ENCODE measurements at regions not wholly inside any gene's neighbourhood (a gene's known extent, or its start where the extent isn't known, plus 50 kb on each side); places are given as distances from the start of the nearest gene placed in this dataset.
"Not testable (repeated sequence)": the region's sequence is repeated elsewhere in the genome, so short reads cannot be mapped to it uniquely, and the experiment has no call there.

- H3K4me3 ChIP-seq (ENCODE audit: low read length in 2 of 2); CTCF ChIA-PET (ENCODE audit: partially characterized antibody); H3K4me1 ChIP-seq (ENCODE audit: insufficient read depth, low read length); H3K4me1 Mint-ChIP-seq; POLR2A ChIA-PET (ENCODE audit: partially characterized antibody); H3K27me3 ChIP-seq (ENCODE audit: insufficient read depth, low read length); H3K36me3 ChIP-seq (ENCODE audit: insufficient read depth, low read length); H3K36me3 Mint-ChIP-seq; H3K27me3 Mint-ChIP-seq; DNase-seq; intact Hi-C loops (cut with micrococcal nuclease); H3K4me3 Mint-ChIP-seq; H3K9me3 ChIP-seq (ENCODE audit: control insufficient read depth in 1 of 2, low read length in 2 of 2); H3K27ac ChIP-seq (ENCODE audit: low read depth, low read length); H3K9me3 Mint-ChIP-seq: not testable (repeated sequence)
- peak overlapping the region in 1 of 7 donors; percentile 17 for H3K27ac Mint-ChIP-seq
Measured at GRCh38 chr6:14419224-14419623, 301.7 kb downstream of the CD83 start.

- Mint-ChIP-seq H3K27me3 (peaks cover 0 to 3% of the 10 kb centered on the region in 2 donors), H3K36me3 (no peaks in the 10 kb centered on the region), H3K27ac (no peak overlapping the region), H3K4me1 (peaks cover 0 to 2% (median under 1%) of the 10 kb centered on the region in 4 donors), H3K4me3 (no peak overlapping the region), H3K9me3 (peaks cover 0 to 2% (median 0%) of the 10 kb centered on the region in 8 donors)
- Histone ChIP-seq H3K9me3 (ENCODE audit: control insufficient read depth in 1 of 2, low read length in 2 of 2) (no peaks in the 10 kb centered on the region), H3K27ac (ENCODE audit: low read depth, low read length) (no peak overlapping the region), H3K36me3 (ENCODE audit: insufficient read depth, low read length) (no peaks in the 10 kb centered on the region), H3K27me3 (ENCODE audit: insufficient read depth, low read length) (no peaks in the 10 kb centered on the region), H3K4me3 (ENCODE audit: low read length in 2 of 2) (no peak overlapping the region), H3K4me1 (ENCODE audit: insufficient read depth, low read length) (no peaks in the 10 kb centered on the region)
- DNase-seq, result no peak
- ChIA-PET CTCF (ENCODE audit: partially characterized antibody) (no interaction called here), POLR2A (ENCODE audit: partially characterized antibody) (no interaction called here)
- intact Hi-C loops (cut with micrococcal nuclease), result no loop called here
Measured at GRCh38 chr6:14422061-14422460, 304.5 kb downstream of the CD83 start.

- DNase-seq, result no peak
- POLR2A ChIA-PET (ENCODE audit: partially characterized antibody), result no interaction called here
- intact Hi-C loops (cut with micrococcal nuclease), result no loop called here
- no peaks in the 10 kb centered on the region for H3K4me1 ChIP-seq (ENCODE audit: insufficient read depth, low read length)
- no peaks in the 10 kb centered on the region for H3K9me3 ChIP-seq (ENCODE audit: control insufficient read depth in 1 of 2, low read length in 2 of 2)
- H3K27me3 Mint-ChIP-seq, result peaks cover 0 to 3% of the 10 kb centered on the region in 2 donors
- H3K4me3 ChIP-seq (ENCODE audit: low read length in 2 of 2), result no peak overlapping the region
- no peak overlapping the region for H3K27ac Mint-ChIP-seq
- H3K36me3 ChIP-seq (ENCODE audit: insufficient read depth, low read length), result no peaks in the 10 kb centered on the region
- peaks cover 0 to 2% (median 0%) of the 10 kb centered on the region in 8 donors for H3K9me3 Mint-ChIP-seq
- H3K4me1 Mint-ChIP-seq, result peaks cover 0 to 2% (median under 1%) of the 10 kb centered on the region in 4 donors
- no peaks in the 10 kb centered on the region for H3K36me3 Mint-ChIP-seq
- no peak overlapping the region for H3K4me3 Mint-ChIP-seq
- no peak overlapping the region for H3K27ac ChIP-seq (ENCODE audit: low read depth, low read length)
- CTCF ChIA-PET (ENCODE audit: partially characterized antibody), result no interaction called here
- H3K27me3 ChIP-seq (ENCODE audit: insufficient read depth, low read length), result no peaks in the 10 kb centered on the region
Measured at GRCh38 chr6:14422917-14423316, 305.3 kb downstream of the CD83 start.

GRCh38 chr6:14423330-14423729, 305.8 kb downstream of the CD83 start:
- H3K4me1 Mint-ChIP-seq, result peaks cover 0 to 2% (median under 1%) of the 10 kb centered on the region in 4 donors
- no peak for DNase-seq
- H3K36me3 Mint-ChIP-seq, result no peaks in the 10 kb centered on the region
- Histone ChIP-seq H3K4me3 (ENCODE audit: low read length in 2 of 2) (no peak overlapping the region), H3K4me1 (ENCODE audit: insufficient read depth, low read length) (no peaks in the 10 kb centered on the region), H3K9me3 (ENCODE audit: control insufficient read depth in 1 of 2, low read length in 2 of 2) (no peaks in the 10 kb centered on the region), H3K27ac (ENCODE audit: low read depth, low read length) (no peak overlapping the region), H3K36me3 (ENCODE audit: insufficient read depth, low read length) (no peaks in the 10 kb centered on the region), H3K27me3 (ENCODE audit: insufficient read depth, low read length) (no peaks in the 10 kb centered on the region)
- POLR2A ChIA-PET (ENCODE audit: partially characterized antibody), result no interaction called here
- H3K9me3 Mint-ChIP-seq, result peaks cover 0 to 2% (median 0%) of the 10 kb centered on the region in 8 donors
- H3K27ac Mint-ChIP-seq, result no peak overlapping the region
- CTCF ChIA-PET (ENCODE audit: partially characterized antibody), result no interaction called here
- H3K27me3 Mint-ChIP-seq, result peaks cover 0 to 3% of the 10 kb centered on the region in 2 donors
- no peak overlapping the region for H3K4me3 Mint-ChIP-seq
- intact Hi-C loops (cut with micrococcal nuclease), result no loop called here

- H3K27me3 Mint-ChIP-seq, result peaks cover 0 to 3% of the 10 kb centered on the region in 2 donors
- Histone ChIP-seq H3K27me3 (ENCODE audit: insufficient read depth, low read length) (no peaks in the 10 kb centered on the region), H3K36me3 (ENCODE audit: insufficient read depth, low read length) (no peaks in the 10 kb centered on the region), H3K9me3 (ENCODE audit: control insufficient read depth in 1 of 2, low read length in 2 of 2) (no peaks in the 10 kb centered on the region), H3K4me1 (ENCODE audit: insufficient read depth, low read length) (no peaks in the 10 kb centered on the region), H3K4me3 (ENCODE audit: low read length in 2 of 2) (no peak overlapping the region), H3K27ac (ENCODE audit: low read depth, low read length) (no peak overlapping the region)
- H3K4me3 Mint-ChIP-seq, result no peak overlapping the region
- H3K9me3 Mint-ChIP-seq, result peaks cover 0 to 2% (median 0%) of the 10 kb centered on the region in 8 donors
- peaks cover 0 to 2% (median under 1%) of the 10 kb centered on the region in 4 donors for H3K4me1 Mint-ChIP-seq
- ChIA-PET CTCF (ENCODE audit: partially characterized antibody) (no interaction called here), POLR2A (ENCODE audit: partially characterized antibody) (no interaction called here)
- DNase-seq, result no peak
- intact Hi-C loops (cut with micrococcal nuclease), result no loop called here
- no peaks in the 10 kb centered on the region for H3K36me3 Mint-ChIP-seq
- no peak overlapping the region for H3K27ac Mint-ChIP-seq
Measured at GRCh38 chr6:14423955-14424354, 306.4 kb downstream of the CD83 start.

GRCh38 chr6:14425805-14426204, 308.2 kb downstream of the CD83 start:
- ChIA-PET POLR2A (ENCODE audit: partially characterized antibody) (no interaction called here), CTCF (ENCODE audit: partially characterized antibody) (interaction anchor here (0.7 kb wide), 1 partner anchor 41 kb away, joined by 3 read pairs; no protein-coding TSS in a partner anchor)
- intact Hi-C loops (cut with micrococcal nuclease), result no loop called here
- H3K36me3 ChIP-seq (ENCODE audit: insufficient read depth, low read length), result no peaks in the 10 kb centered on the region
- no peaks in the 10 kb centered on the region for H3K9me3 ChIP-seq (ENCODE audit: control insufficient read depth in 1 of 2, low read length in 2 of 2)
- Mint-ChIP-seq H3K9me3 (no peaks in the 10 kb centered on the region), H3K27ac (no peak overlapping the region), H3K27me3 (peaks cover 2 to 3% of the 10 kb centered on the region in 2 donors), H3K36me3 (no peaks in the 10 kb centered on the region), H3K4me1 (peaks cover 0 to 2% (median under 1%) of the 10 kb centered on the region in 4 donors), H3K4me3 (no peak overlapping the region)
- no peaks in the 10 kb centered on the region for H3K4me1 ChIP-seq (ENCODE audit: insufficient read depth, low read length)
- no peak for DNase-seq
- no peak overlapping the region for H3K4me3 ChIP-seq (ENCODE audit: low read length in 2 of 2)
- H3K27ac ChIP-seq (ENCODE audit: low read depth, low read length), result no peak overlapping the region
- no peaks in the 10 kb centered on the region for H3K27me3 ChIP-seq (ENCODE audit: insufficient read depth, low read length)

- Mint-ChIP-seq H3K9me3 (no peaks in the 10 kb centered on the region), H3K27me3 (peaks cover 2 to 3% of the 10 kb centered on the region in 2 donors), H3K4me1 (peaks cover 0 to 2% (median under 1%) of the 10 kb centered on the region in 4 donors), H3K4me3 (no peak overlapping the region), H3K27ac (no peak overlapping the region), H3K36me3 (no peaks in the 10 kb centered on the region)
- Histone ChIP-seq H3K4me1 (ENCODE audit: insufficient read depth, low read length) (no peaks in the 10 kb centered on the region), H3K36me3 (ENCODE audit: insufficient read depth, low read length) (no peaks in the 10 kb centered on the region), H3K27me3 (ENCODE audit: insufficient read depth, low read length) (no peaks in the 10 kb centered on the region), H3K27ac (ENCODE audit: low read depth, low read length) (no peak overlapping the region), H3K9me3 (ENCODE audit: control insufficient read depth in 1 of 2, low read length in 2 of 2) (no peaks in the 10 kb centered on the region), H3K4me3 (ENCODE audit: low read length in 2 of 2) (no peak overlapping the region)
- no peak for DNase-seq
- ChIA-PET CTCF (ENCODE audit: partially characterized antibody) (no interaction called here), POLR2A (ENCODE audit: partially characterized antibody) (no interaction called here)
- intact Hi-C loops (cut with micrococcal nuclease), result no loop called here
Measured at GRCh38 chr6:14426281-14426680, 308.7 kb downstream of the CD83 start.

- no peaks in the 10 kb centered on the region for H3K9me3 ChIP-seq (ENCODE audit: control insufficient read depth in 1 of 2, low read length in 2 of 2)
- Mint-ChIP-seq H3K4me3 (no peak overlapping the region), H3K27ac (no peak overlapping the region), H3K4me1 (peaks cover 0 to 2% (median under 1%) of the 10 kb centered on the region in 4 donors), H3K9me3 (no peaks in the 10 kb centered on the region), H3K36me3 (no peaks in the 10 kb centered on the region), H3K27me3 (peaks cover 0 to 2% of the 10 kb centered on the region in 2 donors)
- intact Hi-C loops (cut with micrococcal nuclease), result no loop called here
- no peak overlapping the region for H3K27ac ChIP-seq (ENCODE audit: low read depth, low read length)
- no peaks in the 10 kb centered on the region for H3K4me1 ChIP-seq (ENCODE audit: insufficient read depth, low read length)
- H3K36me3 ChIP-seq (ENCODE audit: insufficient read depth, low read length), result no peaks in the 10 kb centered on the region
- POLR2A ChIA-PET (ENCODE audit: partially characterized antibody), result no interaction called here
- no peaks in the 10 kb centered on the region for H3K27me3 ChIP-seq (ENCODE audit: insufficient read depth, low read length)
- CTCF ChIA-PET (ENCODE audit: partially characterized antibody), result no interaction called here
- no peak for DNase-seq
- H3K4me3 ChIP-seq (ENCODE audit: low read length in 2 of 2), result no peak overlapping the region
Measured at GRCh38 chr6:14428269-14428668, 310.7 kb downstream of the CD83 start.
